ENCODE measurements at regions not wholly inside any gene's neighbourhood (a gene's known extent, or its start where the extent isn't known, plus 50 kb on each side); places are given as distances from the start of the nearest gene placed in this dataset.
A peak's percentile ranks its signal among the peaks of the same experiment; 100 is the strongest.

DNA sequence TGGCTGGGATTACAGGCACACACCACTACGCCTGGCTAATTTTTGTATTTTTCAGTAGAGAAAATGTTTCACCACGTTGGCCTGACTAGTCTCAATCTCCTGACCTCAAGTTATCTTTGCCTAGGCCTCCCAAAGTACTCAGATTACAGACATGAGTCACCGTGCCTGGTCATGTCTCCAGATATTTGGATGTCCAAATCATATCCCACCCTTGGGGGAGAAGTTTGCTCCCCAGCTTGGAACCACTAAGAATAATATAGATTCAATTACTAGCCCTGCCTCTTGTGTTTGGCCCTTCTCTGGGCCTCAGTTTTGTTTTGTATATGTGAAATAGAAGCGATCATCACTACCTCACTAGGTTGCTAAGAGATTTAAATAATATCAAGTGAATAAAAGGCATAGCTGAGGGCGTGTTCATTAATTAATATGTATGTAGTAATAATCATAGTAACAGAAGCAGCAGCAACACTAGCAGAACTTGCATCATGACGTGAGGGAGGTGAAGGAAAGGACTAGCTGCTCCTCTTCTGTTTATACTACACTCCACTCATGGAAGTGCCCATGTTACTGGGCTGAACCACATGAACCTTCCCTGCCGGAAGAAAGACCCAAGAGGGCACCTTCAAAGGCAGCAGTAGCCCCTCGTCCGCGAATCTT, 253.6 kb upstream of the XYLT1 start:
- DNase-seq, result no peak

DNA sequence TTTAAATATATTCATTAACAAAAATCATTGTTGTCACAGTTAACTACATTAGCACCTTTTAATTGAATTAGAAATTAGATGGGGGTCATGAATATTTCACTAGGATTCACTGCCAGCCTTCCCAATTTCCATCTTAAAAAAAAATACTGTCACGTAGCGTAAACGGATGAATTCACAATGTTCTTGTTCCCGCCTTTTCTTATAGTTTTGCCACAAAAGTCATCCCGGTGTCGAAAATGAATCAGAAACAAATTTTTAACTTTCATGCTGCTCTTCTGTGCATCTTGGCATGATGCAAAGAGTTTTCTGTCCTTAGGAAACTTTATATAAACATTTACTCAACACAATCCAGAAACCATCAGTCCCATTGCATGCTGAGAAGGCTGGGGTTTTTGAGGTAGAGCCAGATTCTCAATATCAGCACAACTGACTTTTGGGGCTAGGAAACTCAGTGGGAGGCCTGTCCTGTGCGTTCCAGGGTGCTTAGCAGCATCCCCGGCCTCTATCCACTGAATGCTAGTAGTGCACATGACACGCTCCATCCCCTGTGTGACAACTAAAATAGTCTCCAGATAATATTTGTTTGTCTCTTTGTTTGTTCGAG, 252.9 kb upstream of the XYLT1 start:
- DNase-seq, result no peak

DNA sequence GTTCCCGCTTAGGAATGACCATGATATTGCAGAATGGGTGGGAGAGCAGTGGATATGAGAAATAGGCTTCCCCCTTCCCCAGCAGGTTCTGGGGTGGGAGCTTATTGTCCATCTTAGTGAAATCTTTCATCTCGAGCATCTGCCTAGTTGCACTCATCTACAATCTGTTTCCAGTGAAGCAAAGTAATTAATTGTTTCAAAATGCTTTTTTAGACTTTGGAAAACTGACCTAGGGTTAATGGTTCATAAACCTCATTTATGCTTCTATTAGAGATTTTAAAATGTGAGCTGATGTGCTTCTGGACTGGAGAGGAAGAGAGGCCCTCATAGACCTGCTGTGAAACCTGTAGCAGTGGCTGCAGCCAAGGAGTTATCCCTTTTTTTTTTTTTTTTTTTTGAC, 247.7 kb upstream of the XYLT1 start:
- no peak for DNase-seq

DNA sequence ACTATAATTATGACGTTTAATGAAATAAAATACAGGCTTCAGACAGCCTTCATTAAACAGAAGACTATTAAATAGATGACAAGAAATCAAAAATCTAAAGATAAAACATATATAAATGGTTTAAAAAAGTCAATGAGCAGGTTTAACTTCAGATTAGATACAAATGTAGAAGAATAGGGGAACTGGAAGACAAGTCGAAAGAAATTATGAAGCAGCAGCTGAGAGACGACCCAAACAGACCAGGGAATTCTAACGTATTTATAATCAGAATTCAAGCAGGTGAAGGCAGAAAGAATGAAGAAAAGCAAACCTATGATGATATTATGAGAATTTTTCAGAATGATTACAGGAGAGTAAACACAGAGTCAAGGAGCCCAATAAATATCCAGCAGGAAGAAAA, 235.1 kb upstream of the XYLT1 start:
- DNase-seq, result no peak

DNA sequence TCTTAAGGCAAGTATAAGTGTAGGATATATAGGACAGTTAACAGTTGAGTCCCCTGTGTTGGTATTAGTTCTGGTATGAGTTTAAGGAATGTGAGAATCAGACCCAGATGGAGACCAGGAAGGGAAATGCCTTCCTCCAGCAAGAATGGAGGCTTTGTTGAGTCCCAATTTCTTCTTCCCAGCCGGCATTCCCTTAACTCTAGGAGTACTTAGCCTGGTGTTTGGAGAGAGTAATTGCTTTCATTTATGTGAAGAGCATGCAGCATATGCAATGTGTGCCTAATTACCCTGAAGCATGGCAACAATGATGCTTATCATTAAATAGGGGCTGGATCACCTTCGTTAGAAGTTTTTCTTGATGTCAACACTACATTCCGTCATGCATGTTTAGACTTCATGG, 225.9 kb upstream of the XYLT1 start:
- DNase-seq, result no peak

DNA sequence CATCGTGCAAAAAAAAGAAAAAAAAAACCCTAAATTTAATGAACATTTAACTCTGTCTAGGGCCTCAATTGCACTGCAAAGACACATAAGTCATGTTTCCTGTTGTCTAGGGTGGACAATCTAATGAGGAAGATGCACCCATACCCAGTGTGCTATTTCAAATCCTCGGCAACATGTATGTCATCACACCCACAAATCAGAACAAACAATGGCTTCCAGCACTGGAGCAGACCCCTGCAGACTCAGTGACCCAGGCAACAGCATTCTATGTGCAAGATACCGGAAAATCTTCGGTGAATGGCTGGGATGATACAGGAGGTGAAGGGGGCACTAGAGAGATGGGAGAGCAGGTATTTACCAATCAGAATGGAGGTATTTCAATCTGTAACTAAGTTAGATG, 221.7 kb upstream of the XYLT1 start:
- no peak for DNase-seq

DNA sequence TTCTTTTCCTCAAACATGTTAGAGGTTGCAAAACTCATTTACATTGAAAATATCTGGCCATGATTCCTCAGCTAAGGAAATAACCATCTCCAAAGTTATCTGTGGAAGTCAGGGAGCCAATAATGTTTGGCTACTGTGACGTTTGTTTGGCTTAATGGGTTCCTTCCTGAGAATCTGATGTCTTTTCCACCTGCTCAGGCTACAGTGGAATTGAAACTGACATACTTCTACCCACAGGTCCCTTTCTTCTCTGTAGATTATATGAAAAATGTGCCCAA, 221.1 kb upstream of the XYLT1 start:
- DNase-seq, result no peak

DNA sequence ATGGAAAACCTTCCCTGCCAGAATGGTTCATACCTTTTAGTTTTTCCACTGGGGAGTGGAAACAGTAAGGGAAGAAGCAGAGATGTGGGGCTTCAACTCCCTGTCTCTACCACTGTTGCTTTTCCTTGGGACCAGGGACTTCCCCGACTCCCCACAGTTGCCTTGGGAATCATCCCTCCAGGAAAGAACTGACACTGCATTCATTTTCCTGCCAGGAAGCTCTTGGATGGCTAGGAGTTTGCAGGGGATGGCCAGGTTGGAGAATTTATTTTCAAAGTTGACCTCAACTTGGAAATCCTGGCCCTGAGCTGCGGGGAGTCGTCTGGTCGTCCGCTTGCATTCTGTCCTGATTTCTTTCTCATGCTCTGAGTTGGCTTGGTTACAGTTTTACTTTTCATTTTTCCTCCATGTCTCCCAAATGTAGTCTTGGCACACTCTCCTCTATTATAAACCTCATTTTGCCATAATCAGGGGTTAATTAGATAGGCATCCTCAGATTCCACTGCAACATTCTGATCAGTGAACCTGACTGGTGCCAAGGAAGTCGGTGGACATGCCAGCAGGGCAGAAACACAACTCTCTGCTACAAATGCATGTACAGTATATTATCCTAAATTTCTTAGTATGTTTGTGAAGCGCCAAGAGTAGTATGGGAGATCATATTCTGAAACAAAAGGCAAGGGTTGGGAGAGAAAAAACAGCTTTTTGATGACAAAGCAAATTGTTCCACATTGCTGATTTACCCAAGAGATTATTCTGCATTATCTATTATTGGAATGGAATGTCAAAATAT, 220.5 kb upstream of the XYLT1 start:
- no peak for DNase-seq

DNA sequence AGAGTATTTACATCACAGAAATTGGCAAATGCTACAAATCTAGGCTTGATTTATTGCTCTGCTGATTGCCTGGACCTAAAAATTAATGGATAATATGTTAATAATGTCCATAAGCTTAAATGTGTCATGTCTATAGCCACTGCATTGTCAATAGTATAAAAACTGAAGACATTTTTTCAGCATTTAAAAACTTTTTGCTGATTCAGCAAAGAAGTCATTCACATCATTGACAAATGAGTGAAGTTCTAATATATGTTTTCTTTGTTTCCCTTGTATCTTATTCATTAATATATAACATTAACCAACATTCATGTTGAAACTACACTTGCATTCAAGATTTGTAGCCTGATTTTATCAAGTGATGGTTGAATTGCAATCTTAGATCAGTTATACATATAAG, 214.7 kb upstream of the XYLT1 start:
- no peak for DNase-seq

DNA sequence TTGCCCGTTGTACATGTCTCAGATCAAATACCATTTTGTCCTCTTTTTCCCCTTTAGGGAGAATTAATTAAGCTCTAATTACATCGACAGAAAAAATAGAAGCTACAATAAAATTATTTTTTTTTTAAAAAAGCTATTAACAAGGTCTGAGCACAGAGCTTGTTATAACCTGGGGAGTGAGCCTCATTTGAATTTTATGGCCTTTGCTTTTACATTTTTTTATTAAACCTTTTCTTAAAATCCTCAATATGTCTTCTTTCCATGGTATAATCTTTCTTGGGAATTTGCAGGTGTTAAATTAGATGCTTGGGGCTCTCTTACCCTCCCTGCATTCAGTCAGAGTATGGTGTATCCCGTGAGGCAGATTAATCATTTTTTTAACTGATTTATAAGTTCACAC, 212.5 kb upstream of the XYLT1 start:
- DNase-seq, result no peak

DNA sequence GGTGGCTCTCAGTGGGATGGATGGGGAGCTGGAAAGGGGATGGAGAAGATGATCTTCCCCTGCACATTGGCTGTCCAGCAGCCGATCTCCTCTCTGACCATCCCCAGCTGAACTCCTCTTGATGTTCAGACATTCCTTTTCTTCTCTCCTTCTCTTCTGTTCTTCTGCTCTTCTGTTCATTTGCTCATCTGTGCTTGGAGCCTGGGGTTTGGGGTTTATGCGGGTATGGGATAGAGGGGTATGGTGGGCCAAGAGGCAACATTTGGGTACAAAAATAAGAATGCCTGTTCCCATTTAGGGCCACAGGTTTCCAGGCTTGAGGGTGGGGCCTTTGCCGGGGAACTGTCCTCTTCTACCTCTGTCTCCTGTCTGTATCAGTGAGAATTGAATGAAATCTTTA, 205.4 kb upstream of the XYLT1 start:
- no peak for DNase-seq

DNA sequence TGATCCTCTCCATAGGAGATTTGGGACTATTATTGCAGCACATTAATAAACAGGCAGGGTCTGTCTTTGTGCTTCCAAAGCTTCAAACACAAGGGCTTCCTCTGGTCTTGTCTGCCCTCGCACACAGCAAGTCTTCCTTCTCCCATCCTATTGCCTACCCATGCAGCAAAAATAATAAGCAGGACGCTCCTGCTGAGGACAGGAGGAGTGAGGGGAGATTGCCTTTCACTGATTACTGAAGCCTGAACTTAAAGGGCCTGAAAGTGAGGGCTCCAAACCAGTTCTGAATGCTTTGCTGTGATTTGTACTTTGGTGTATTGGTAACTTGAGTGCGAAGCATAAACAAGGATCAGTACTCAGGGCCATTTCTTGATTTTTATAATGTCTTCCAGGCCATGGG, 197.6 kb upstream of the XYLT1 start:
- peak; percentile 36 for DNase-seq

DNA sequence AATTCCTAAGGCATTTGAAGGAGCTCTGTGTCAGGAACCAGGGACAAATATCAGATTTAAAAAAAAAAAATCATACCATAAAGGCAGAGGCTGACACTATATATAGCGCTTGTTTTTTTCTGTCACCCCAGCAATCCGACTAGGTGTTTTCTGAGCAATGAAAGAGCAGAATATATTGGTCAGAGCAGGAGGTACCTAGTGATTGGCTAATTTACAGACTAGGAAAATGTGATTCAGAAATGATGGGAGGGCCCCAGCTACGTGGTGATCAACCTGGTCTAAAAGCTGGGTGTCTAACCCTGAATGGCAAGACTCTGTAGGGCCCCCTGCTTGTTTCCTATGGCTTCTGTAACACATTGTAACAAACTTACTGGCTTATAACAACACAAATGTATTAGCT, 195.5 kb upstream of the XYLT1 start:
- DNase-seq, result no peak

DNA sequence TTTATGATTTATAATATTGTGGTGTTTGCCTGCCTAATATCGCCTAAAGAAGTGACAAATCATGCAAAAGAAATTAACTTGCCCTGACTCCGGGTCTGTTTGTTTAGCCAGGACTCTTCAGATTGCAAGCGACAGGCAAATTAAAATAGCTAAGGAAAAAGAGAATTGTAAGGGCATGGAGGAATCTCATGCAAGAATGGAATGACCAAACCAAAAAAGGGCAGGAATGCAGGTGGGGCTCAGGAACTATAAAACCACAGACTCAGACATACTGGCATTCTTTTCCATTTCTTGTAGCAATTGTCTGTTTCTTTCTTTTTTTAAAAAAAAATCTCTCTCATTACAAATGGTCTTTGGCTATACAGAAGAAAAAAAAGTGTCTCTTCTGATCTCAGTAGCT, 188.1 kb upstream of the XYLT1 start:
- DNase-seq, result no peak

DNA sequence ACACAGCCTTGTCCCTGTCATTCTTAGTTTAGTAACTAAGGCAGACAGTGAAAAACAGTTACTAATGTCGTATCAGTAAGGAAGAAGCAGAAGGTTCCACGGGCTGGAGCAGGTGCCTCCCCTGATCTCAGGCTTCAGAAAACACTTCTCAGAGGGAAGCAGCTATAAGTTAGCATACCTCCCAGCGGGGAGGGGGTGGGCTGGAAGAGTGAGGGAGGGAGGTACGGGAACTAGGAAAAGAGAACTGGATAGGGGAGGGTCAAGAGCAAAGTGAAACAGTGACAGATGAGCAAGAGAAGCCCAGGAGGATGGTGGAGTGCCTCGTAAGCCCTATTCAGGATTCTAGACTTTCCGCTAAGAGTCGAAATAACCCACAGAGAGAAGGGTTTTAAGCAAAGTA, 186.3 kb upstream of the XYLT1 start:
- DNase-seq, result no peak

DNA sequence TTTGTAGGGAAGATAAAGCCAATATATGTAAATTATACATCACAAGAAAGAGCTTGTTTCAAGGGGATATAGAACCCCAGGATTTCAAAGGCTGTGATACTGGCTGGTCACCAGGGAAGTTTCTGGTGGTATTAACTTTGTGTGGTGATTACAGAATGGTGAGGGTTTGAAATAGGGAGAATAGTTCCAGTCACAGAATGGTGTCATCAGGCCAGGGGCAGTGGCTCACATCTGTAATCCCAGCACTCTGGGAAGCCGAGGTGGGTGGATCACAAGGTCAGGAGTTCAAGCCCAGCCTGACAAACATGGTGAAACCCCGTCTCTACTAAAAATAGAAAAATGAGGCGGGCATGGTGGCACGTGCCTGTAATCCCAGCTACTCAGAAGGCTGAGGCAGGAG, 183.8 kb upstream of the XYLT1 start:
- DNase-seq, result no peak

DNA sequence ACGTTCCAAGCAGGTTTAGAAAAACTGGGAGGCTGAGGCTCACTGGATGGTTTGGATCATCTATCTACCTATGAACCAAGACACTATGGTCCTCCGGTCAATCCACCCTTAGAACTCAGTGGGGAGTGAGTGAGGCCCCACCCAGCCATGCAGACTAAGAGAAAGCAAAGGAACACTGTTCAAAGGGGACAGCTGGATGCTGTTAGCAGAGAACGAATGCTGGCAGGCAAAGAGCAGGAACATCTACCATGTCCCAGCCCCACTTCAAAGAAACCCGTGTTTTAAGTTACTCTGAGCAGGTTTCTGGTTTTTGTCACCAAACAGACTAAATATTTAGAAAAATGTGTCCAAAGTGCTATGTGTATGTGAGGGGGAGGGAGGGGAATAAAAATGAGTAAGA, 183.4 kb upstream of the XYLT1 start:
- no peak for DNase-seq

DNA sequence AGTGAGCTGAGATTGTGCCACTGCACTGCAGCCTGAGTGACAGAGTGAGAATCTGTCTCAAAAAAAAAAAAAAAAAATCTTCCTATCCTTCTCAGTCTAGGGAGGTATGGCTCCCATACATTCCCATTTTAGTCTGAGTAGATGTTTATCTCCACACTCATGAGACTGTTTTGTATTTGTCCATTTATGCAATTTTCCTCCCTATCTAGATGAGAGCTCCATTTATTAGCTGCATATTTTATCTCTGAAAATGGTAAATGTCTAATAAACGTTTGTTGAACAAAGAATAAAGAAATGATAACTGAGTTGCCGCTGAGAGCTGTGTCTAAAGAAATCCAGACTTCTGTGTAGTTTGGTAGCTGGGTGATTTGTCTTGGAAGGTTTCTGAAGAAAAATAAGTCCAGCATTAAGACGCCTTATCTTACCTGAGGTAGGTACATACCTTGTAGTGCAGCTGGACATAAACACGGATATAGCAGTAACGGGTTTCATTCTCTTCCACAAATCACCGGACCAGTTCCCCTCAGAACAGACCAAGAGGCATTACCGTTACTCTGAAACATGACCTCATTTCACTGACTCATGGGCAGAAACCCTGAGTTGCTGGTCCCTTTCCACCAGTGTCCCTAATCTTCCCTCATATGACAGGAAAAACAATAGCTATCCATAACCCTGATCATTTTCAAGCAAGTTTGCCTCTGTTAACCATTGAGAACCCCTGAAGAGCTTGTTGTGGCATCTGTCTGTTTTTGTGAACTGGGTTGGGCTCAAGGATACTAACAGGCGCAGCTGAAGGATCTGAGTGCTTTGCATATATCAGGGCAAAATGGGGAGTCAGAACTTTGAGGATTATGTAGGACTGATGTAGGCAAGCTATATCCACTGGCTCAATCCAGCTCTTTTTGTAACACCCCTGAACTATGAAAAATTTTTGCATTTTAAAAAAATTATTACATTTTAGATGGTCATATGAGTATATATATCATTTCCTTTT, 177.4 kb upstream of the XYLT1 start:
- no peak for DNase-seq

DNA sequence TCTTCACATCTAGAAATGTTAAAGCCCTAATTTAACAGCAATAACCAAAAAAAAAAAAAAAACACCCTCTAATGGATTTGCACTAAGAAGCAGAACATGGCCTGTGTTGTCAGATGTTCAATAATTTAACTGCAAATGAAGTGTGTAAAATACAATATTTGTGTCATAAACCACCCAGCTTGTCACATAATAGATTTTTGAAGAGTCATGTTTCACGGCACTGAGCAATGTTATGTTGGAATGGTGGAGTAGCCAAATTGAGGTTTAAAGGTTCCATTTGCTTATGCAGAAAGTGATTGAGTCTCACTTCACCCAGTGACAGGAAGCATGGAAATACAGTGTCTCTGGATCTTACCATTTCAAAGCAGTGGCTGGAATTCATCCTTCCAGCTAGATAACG, 173.2 kb upstream of the XYLT1 start:
- DNase-seq, result no peak

DNA sequence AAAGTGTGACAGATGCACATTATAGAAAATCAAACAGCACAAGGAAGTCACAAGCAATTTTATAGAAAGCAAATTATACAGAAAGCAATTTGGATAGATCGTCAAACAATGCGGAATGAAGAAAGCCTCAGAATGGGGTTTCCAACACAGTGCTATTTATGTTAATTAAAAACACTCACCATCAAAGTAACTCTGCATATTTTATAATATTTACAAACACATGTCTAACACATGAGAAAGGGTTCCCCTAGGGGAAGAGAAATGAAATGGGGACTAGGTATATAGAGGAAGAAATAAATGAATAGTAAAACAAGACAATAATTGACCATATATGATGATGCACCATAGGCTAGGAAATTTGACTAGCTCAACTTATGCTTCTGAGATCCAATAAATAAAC, 171.2 kb upstream of the XYLT1 start:
- no peak for DNase-seq

DNA sequence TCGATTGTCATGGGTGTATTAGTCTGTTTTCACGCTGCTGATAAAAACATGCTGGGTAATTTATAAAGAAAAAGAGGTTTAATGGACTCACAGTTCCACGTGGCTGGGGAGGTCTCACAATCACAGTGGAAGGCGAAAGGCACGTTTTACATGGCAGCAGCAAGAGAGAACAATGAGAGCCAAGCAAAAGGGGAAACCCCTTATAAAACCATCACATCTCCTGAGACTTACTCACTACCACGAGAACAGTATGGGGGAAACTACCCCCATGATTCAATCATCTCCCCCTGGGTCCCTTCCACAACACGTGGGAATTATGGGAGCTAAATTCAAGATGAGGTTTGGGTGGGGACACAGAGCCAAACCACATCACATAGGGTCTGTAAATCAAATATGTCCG, 167.4 kb upstream of the XYLT1 start:
- no peak for DNase-seq

DNA sequence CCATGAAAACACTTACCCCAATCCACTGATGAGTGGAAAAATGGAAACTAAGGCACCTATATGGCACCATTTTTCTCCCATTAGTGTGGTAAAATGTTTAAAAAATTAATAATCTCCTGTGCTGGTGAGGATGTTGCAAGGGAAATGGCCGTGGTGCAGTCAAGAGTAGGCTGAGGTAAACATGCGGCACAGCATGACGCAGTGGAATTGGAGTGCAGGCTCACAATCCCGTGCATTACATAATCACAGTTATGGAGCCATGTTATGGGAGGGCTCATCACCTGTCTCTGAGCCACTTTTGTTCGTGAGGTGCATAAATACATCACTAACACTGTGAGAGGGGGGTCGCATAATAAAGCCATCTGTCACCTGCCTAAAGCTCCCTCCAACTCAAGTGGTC, 164.4 kb upstream of the XYLT1 start:
- DNase-seq, result peak; percentile 30

DNA sequence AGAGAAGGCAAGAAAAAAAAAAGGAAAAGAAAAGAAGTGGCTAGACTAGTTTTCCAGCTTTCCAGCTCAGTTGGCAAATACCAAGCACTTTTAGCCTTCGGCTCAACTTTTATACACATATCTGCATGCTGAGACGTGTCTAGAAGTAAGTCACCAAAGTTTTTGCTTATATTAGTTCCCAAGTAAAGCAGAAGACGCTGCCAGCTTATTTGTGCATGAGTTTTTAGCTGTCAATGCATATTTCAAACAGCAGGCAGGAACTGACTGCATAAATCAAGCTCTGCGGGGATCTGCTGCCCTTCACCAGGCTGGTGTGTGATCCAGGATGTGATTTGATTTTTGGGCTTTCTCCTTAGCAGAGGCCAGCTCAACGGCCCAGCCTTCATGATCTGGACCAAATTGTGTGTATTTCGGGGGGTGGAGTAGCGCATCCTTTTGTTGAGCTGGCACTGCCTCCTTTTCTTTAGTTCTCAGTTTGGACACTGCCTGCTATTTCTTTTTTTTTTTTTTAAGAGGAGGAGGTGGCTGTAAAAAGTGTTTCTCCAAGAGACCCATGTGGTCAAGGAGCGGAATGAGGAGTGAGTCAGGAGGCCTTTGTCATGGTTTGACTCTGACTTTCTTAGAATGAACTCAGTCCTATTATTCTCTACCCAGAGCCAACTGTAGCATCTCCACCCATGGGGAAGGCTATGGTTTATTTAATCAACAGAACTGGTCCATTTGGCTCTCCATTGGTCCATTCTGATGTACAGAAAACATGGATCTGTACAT, 162.6 kb upstream of the XYLT1 start:
- no peak for DNase-seq

All from NCI-H82 (cell line).